Umbilical cord (tissue), 1 donor: ENCODE measurements at regions not wholly inside any gene's neighbourhood (a gene's known extent, or its start where the extent isn't known, plus 50 kb on each side); places are given as distances from the start of the nearest gene placed in this dataset.
"Not testable (repeated sequence)": the region's sequence is repeated elsewhere in the genome, so short reads cannot be mapped to it uniquely, and the experiment has no call there.

Experiments used
- DNase-seq: peaks from one replicate; pipeline ENCODE4 v3.0.0-alpha.2; 2015; ENCODE audit warnings: low spot score

DNA sequence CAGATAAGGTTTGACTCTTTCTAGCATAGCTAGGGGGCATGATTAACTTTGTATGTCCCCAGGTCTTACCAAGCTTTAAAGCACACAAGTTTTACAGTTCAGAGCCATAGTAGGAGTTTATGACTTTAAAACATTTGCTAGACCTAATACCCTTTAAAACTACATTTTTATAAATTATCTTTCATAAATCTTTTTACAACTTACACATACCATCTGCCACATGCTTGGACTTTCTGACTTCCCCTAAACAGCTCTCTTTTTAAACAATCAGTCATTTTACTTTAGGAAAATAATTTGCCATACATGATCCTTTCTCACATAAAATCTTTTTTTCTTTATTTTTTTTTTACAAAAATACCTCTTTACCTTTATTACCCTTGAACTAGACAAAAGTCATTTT lies 735.3 kb upstream of the CADM2 start:
- no peak for DNase-seq

DNA sequence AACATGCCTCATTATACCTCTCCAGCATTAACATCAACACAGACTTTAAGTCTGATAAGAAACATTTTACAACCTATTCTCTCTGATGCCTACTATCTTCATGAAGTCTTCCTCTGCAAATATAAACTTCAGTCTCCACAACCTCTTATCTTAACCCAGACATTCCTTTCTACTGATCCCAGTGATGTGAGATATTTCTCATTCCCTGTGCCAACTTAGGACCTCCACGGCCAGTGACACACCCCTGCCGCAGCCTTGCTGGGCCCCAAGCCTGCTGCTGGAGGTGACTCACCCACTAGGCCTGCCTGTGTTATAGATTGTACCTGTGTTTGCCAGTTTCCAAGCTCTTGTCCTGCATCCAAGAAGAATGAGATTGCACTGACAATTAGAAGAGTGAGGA lies 734.5 kb upstream of the CADM2 start:
- no peak for DNase-seq

DNA sequence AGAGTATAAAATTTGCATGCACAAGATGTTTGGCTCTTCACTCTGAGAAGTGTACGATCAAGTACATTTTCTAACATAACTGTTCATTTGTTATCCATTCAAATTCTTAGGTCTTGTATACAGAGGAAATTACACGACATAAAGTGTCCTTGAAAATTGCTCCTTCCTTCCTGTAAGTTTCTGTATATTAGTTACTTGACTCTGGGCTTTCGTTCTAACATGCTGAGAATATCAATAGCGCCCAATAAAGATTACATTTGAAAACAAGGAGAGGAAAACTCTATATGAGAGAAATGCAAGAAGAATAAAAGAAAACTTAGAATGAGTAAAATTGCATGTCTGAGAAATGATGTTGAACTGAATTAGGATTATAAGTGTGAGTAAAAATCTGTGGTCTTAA lies 722.5 kb upstream of the CADM2 start:
- DNase-seq, result no peak

DNA sequence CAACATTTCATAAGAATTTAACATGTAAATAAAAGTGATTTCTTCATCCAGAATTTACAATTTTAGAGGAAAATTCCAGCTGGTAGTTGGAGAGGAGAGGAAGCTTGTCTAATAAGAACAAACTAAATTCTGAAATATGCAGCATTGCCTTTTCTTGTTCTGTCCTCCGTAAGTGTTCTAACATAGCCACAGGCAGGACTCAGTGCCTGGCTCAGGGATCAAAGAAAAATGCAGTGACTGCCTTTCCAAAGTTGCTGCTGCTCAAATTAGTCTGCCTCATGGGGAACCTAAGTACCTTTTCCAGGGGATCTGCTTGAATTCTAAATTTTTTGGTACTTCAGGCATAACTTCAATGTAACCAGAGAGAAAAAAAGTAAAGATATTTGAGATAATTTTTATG lies 713.0 kb upstream of the CADM2 start:
- no peak for DNase-seq

DNA sequence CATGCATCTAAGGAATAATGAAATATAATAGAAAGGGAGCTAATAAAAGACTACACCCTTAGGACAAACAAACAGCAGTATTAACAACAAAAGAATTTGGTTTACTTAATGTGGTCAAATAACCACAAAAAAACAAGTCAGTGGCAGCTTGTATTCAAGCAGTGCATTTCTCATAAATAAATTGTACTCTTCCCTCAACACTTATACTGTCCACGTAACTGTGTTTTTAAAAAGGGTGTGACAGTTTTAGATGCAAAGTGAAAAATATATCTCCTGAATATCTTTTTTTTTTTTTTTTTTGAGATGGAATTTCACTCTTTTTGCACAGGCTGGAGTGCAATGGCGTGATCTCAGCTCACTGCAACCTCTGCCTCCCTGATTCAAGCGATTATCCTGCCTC lies 698.2 kb upstream of the CADM2 start:
- no peak for DNase-seq

DNA sequence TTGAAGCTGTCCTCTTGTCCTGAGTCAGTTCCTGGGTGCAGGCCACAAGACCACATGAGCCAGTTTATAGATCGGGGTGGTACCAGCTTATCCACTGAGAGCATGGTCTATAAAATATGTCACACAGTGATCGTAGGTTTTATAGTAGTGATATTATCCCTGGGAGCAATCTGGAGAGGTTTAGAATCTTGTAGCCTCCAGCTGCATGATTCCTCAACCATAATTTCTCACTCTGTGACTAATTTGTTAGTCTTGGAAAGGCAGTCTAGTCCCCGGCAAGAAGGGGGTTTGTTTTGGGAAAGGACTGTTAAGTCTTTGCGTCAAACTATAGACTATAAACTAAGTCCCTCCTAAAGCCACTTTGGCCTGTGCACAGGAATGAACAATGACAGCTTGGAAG lies 693.0 kb upstream of the CADM2 start:
- no peak for DNase-seq

DNA sequence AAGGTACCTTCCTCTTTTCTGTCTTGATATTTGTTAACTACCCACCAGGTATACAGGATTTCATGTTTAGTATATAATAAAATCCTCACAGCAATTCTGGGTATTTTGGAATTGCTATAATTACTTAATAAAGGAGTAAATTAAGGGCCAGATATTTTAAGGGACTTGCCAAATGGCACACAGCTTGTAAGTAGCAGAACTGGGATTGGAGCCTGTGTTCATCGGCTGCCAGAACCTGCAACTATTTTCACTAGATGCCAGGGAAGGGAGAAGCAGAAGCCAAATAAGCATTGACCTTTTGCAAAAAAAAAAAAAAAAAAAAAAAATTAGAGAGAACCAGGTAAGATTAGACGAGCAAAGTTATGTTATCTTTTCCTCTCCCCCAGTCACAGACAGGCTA lies 683.3 kb upstream of the CADM2 start:
- DNase-seq, result no peak

DNA sequence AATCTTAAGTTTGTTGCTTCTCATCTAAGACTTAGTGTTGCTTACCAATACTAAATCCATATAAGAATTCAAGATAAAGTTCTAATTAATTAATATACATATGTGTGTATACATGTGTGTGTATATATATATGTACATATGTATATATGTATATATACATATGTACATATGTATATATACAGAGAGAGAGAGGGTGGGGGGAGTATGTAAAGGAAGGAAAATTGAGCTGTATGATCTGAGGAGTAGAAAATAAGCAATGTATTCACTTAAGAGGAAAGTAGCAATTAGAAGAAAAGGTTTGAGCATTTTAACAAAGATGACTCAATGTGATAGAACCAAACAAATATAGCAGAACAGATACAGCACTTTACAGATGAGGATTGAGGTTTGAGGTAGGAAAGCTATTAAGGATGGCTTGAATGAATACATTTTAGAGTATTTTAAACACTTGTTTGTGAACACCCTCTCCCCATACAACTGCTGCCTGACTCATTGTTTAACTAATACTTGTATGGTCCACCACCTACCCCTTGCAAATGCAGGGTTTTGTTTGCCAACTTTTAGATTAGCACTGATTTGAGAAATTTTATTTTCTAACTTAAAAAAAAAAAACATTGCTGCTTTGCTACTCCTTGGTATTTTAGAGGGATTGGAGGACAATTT lies 681.1 kb upstream of the CADM2 start:
- no peak for DNase-seq

DNA sequence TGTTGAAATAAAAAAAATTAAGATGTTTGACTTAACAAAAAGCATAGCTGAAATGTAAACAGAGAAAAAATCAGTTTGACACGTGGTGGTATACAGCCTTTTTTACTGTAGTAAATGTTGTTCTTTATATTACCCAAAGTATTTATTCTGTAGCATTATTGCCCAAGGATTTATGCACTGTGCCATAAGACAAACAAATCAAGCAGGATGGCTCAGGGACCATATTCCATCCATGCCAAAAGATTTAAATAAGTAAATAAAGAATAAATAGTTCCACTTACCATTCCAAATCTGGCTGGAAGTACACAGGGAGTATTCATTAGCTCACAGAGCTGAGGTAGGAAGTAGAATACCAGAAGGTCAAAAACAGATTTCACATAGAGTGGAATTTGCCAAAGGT lies 666.7 kb upstream of the CADM2 start:
- DNase-seq, result no peak

DNA sequence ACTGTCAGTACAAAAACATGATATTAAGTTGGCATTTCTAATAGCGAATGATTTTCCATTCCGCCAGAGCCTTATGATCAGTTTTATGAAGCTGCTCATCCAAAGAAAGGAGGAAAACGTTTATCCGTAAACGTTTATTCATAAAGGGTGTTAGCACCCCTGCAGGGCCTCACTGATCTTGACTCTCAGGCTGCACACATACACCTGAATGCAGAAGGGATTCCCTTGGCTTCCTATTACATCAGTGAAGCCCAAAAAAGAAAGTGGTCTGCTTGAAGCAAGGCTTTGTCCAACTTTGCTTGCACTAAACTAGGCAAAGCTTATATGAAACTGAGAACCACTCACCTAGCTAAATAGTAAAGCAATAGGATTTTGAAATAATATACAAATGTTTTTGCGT lies 659.5 kb upstream of the CADM2 start:
- no peak for DNase-seq

DNA sequence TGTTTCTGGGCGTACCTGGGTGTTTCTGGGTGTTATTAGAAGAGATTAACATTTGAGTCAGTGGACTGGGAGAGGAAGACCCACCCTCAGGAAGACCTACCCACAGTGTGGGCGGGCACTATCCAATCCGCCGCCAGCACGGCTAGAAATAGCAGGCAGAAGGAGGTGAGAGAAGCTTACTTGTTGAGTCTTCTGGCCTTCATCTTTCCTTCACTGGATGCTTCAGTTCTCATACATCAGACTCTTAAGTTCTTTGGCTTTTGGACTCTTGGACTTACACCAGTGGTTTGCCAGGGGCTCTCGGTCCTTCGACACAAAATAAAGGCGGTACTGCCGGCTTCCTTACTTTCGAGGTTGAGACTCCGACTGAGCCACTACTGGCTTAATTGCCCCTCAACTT lies 654.6 kb upstream of the CADM2 start:
- no peak for DNase-seq

DNA sequence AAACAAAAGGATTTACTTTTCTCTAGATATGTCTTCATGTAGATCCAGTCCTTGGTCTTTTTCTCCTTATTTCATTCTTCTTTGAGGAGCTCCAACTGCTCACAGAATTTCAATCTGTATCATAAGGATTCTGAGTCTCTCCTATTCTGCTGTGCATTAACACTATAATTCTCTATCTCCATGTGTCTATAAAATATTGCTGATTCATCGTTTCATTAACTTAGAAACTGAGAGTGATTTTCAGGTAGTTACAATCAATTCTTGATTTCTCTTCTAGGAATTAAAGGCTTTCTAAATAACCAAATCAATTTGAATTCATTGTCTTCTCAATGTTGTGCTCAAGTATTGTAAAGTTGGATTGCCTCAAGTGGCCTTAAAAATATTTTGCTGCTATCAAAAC lies 651.5 kb upstream of the CADM2 start:
- no peak for DNase-seq

DNA sequence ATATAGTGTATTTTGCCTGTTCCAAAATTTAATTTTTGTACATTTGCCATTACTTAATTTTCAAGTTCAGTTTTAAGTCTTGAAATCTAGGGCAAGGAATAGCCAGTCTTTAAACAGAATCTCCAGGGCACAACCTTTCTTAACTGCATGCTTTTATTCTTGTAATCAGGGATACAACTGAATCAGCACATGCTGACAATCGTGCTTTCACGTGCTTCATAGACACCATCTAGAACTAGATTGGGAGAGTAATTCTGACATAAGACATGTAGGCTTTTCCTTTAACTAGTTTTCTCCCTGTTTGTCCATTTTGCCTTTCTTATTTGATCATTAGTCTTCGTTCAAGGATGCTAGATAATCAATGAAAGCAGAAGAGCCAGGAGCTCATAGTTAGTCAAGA lies 650.4 kb upstream of the CADM2 start:
- no peak for DNase-seq

DNA sequence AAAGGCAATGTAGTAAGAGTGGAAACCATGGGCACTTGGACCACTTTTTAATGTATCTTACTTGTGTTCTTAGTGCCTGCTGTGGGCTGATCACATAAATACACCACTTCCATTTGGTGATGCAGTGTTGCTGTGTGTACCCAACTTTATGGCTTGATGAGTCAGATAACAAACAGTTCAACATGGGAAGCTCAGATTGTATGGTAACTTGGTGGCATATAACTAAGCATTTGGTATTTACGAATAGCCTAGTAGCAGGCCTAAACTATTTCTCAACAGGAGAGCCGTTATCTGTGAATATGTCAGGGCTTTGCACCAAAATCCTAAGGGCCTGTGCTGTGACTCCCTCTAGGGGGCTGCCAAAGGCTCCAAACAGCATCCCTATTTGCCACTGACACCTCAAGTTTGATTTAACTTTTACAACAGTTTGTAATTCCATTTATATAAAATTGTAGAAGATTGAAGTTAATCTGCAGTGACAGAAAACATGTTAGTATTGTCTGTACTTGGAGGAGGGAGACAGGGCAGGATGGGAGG lies 640.4 kb upstream of the CADM2 start:
- no peak for DNase-seq

DNA sequence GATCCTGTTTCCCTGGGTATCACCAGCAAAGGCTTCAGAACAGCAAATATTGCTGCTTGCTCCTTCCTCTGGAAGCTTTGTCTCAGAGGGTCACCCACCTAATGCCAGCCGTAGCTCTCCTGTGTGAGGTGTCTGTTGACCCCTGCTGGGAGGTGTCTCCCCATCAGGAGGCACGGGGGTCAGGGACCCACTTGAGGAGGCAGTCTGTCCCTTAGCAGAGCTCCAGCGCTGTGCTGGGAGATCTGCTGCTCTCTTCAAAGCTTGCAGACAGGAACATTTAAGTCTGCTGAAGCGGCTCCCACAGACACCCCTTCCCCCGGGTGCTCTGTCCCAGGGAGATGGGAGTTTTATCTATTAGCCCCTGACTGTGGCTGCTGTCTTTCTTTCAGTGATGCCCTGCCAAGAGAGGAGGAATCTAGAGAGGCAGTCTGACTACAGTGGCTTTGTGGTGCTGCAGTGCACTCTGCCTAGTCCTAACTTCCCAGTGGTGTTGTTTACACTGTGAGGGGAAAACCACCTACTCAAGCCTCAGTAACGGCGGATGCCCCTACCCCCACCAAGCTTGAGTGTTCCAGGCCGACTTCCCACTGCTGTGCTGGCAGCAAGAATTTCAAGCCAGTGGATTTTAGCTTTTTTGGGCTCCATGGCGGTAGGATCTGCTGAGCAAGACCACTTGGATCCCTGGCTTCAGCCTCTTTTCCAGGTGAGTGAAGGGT lies 593.1 kb upstream of the CADM2 start:
- not testable (repeated sequence) for DNase-seq
